ENCODE measurements at regions not wholly inside any gene's neighbourhood (a gene's known extent, or its start where the extent isn't known, plus 50 kb on each side); places are given as distances from the start of the nearest gene placed in this dataset.
"Not testable (repeated sequence)": the region's sequence is repeated elsewhere in the genome, so short reads cannot be mapped to it uniquely, and the experiment has no call there.

- no peak for FAIRE-seq
Measured at GRCh38 chr2:19644763-19645162, 257.0 kb downstream of the TTC32 start.

DNA sequence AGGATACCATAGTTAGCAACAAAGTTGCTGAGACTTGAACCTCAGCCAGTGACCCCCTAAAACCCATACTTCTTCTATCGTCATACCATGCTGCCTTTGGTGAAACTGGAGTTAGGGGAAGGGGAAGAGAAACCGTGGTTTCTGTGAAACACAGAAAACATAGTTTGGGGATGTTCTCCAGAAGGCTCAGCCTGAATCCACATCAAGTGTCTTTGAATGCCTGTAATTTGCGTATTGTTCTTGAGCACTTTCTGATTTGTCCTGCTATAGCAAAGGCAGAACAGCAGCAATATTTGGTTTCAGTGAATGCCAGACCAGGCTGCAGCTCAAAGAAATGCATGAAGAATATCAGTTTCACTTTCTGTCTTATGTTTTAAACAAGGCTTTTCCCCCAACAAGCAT lies 258.7 kb downstream of the TTC32 start:
- FAIRE-seq, result no peak

DNA sequence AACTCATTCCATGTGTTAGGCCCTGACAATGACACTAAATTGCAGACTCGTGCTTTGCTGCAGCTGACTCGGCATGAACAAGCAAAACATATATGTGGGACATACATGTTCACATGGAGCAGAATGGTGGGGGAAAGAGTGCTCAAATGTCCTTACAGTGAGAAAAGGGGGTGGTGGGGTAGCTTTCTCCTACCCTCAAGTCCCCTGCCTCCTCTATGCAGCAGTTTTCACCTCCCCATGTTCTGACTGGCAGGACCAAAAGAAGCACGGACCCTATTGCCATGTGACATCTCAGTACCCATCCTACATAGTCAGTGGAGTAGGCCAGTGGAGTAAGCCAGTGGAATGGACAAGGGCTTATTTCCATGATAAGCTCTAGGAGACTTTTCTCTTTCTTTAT lies 259.3 kb downstream of the TTC32 start:
- FAIRE-seq, result no peak

GRCh38 chr2:19635951-19636510 lies 265.8 kb downstream of the TTC32 start:
- FAIRE-seq, result no peak

DNA sequence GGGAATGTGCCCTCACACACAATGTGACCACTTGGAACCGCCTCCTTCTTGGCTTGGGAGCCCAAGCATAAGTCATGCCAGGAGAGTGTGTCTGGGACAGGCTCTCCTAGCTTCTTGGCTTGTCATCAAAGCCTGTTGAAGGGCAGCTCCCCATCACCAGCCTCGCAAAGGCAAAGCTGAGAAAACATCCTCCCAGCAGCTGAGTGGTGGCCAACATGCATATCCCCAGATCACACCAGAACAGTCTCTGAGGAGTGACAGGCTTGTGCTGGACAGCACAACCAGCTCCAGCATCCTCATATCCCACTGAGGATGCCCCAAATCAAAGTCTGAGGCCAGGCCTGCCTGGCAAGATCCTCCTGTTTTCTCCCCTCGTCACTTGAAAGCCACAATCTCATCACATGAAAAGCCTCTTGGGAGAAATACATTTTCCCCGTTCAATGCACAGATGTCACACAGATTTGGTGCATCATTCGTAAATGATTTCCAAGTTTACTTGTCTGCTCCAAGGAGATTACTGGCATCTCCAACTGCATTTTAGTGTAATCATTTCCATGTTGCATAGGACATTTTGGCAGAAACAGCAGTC lies 269.3 kb downstream of the TTC32 start:
- no peak for FAIRE-seq

GRCh38 chr2:19631871-19632270 lies 269.9 kb downstream of the TTC32 start:
- no peak for FAIRE-seq

- no peak for FAIRE-seq
Measured at GRCh38 chr2:19630921-19631320, 270.9 kb downstream of the TTC32 start.

DNA sequence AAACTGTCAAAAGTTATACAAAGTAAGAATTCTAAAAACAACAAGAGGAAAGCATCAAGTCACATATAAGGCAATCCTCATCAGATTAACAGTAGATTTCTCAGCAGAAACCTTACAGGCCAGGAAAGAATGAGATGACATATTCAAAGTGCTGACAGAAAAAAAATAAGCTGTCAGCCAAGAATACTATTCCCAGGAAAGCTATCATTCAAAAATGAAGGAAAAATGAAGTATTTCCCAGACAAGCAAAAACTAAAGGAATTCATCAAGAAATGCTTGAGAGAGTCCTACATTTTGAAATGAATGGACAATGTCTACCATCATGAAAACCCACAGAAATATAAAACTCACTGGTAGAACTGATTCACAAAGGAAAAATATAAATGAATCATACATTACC lies 268.9 kb upstream of the OSR1 start:
- FAIRE-seq, result no peak

- FAIRE-seq, result no peak
Measured at GRCh38 chr2:19623488-19623887, 265.1 kb upstream of the OSR1 start.

GRCh38 chr2:19617257-19617848 lies 258.9 kb upstream of the OSR1 start:
- no peak for FAIRE-seq

DNA sequence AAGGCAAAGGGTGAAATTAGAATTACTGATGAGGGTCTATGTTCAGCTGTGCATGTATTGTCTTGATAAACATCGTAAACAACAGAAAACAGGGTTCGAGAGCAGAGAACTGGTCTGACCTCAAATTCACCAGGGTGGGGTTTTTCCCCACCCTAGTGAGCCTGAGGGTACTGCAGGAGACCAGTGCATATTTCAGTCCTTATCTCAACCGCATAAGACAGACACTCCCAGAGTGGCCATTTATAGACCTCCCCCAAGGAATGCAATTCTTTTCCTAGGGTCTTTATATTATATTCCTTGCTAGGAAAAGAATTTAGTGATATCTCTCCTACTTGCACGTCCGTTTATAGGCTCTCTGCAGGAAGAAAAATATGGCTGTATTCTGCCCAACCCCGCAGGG lies 257.0 kb upstream of the OSR1 start:
- FAIRE-seq, result not testable (repeated sequence)

GRCh38 chr2:19614066-19614465 lies 255.6 kb upstream of the OSR1 start:
- FAIRE-seq, result no peak

GRCh38 chr2:19611491-19612332 lies 253.3 kb upstream of the OSR1 start:
- FAIRE-seq, result no peak

- FAIRE-seq, result no peak
Measured at GRCh38 chr2:19609266-19609665, 250.8 kb upstream of the OSR1 start.

GRCh38 chr2:19607931-19608771 lies 249.7 kb upstream of the OSR1 start:
- FAIRE-seq, result no peak

GRCh38 chr2:19607400-19607799 lies 249.0 kb upstream of the OSR1 start:
- FAIRE-seq, result no peak

DNA sequence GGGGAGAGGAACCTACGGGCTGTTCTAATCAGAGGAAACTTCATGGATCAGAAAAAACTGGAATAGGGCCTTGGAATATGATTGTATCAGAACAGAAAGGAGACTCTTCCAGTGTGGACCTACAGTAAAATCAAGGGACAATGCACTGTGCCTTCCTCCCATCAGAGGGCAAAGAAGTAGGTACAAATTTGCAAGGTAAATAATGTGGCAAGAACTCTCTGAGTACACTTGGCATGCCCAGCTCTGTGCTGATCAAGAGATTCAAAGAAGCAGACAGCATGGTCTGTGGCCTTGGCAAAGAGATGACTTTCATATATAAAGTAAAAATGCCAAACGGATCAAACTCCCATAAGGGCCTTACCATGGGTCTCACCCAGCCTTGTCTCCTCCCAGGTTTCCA lies 242.6 kb upstream of the OSR1 start:
- no peak for FAIRE-seq

GRCh38 chr2:19600506-19600905 lies 242.1 kb upstream of the OSR1 start:
- no peak for FAIRE-seq

GRCh38 chr2:19598971-19599370 lies 240.5 kb upstream of the OSR1 start:
- FAIRE-seq, result no peak

DNA sequence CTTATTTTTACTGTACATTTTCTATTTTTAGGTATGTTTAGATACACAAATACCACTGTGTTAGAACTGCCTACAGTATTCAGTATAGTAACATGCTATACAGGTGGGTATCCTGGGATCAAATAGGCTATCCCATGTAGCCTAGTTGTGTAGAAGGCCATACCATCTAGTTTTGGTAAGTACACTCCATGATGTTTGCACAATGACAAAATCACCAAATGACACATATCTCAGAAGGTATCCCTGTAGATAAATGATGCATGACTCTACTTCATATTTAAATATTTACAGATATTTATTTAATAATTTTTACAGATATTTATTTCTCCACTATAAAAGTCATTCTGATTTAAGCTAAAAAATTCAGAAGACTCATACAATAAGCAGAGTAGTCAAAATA lies 233.8 kb upstream of the OSR1 start:
- no peak for FAIRE-seq

GRCh38 chr2:19589791-19590190 lies 231.4 kb upstream of the OSR1 start:
- FAIRE-seq, result no peak

- no peak for FAIRE-seq
Measured at GRCh38 chr2:19580830-19581229, 222.4 kb upstream of the OSR1 start.

- no peak for FAIRE-seq
Measured at GRCh38 chr2:19580264-19580663, 221.8 kb upstream of the OSR1 start.
